Activated B cell treated with CpG ODN at 0.5 μM for 24 hours (primary cell): ENCODE measurements at regions not wholly inside any gene's neighbourhood (a gene's known extent, or its start where the extent isn't known, plus 50 kb on each side); places are given as distances from the start of the nearest gene placed in this dataset.

Experiments used
- ATAC-seq: fragments of 200-7000 bp; cut with Tn5 transposase; one replicate; pipeline ENCODE4 v1.10.0; 2021; ENCODE audit warnings: low read depth, mild to moderate bottlenecking, moderate library complexity
- CTCF ChIA-PET: fragments of 350-600 bp; sonication (Branson Sonifier 250); formaldehyde crosslinking; loops from one replicate; lab custom pipeline; 2021; ENCODE audit warnings: antibody characterized with exemption; lab: Charles Lee
- POLR2A ChIA-PET: fragments of 350-600 bp; sonication (Branson Sonifier 250); formaldehyde crosslinking; loops from one replicate; lab custom pipeline; 2021; ENCODE audit warnings: antibody characterized with exemption; lab: Charles Lee
- DNase-seq: peaks from one replicate; pipeline ENCODE4 v3.0.0; 2022
- H3K27ac Mint-ChIP-seq: one replicate; pipeline ENCODE4 v1.8.0; 2020; ENCODE audit warnings: mixed read lengths
- H3K27me3 Mint-ChIP-seq: one replicate; pipeline ENCODE4 v1.8.0; 2021; ENCODE audit warnings: mixed read lengths
- H3K36me3 Mint-ChIP-seq: one replicate; pipeline ENCODE4 v1.8.0; 2021; ENCODE audit warnings: low read depth, mixed read lengths
- H3K4me1 Mint-ChIP-seq: one replicate; pipeline ENCODE4 v1.8.0; 2021; ENCODE audit warnings: mixed read lengths
- H3K4me3 Mint-ChIP-seq: one replicate; pipeline ENCODE4 v1.8.0; 2020; ENCODE audit warnings: mild to moderate bottlenecking, mixed read lengths
- H3K9me3 Mint-ChIP-seq: one replicate; pipeline ENCODE4 v1.8.0; 2020; ENCODE audit warnings: mixed read lengths
- intact Hi-C: fragments of 100-400 bp; cut with micrococcal nuclease; formaldehyde crosslinking; loops from one replicate; pipeline ENCODE4 v1.15.1; 2024
- TF ChIP-seq, protein P1 (sequence below): fragments of 200-600 bp; IDR thresholded peaks from one replicate; pipeline ENCODE4 v1.8.0; 2022; ENCODE audit warnings: antibody characterized with exemption, mild to moderate bottlenecking

DNA sequence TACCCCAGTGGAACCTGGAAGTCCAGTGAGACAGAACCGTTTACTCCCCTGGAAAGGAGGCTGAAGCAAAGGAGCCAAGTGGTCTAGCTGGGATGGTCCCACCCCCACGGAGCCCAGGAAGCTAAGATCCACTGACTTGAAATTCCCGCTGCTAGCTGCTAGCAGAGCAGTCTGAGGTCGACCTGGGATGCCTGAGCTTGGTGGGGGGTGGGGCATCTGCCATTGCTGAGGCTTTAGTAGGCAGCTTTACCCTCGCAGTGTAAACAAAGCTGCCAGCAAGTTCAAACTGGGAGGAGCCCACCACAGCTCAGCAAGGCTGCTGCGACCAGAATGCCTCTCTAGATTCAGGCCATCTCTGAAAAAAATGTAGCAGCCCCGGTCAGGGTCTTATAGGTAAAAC is 437.0 kb downstream of the SUCLA2 start:
- Mint-ChIP-seq H3K4me3 (no peak overlapping the region), H3K4me1 (no peaks in the 10 kb centered on the region), H3K36me3 (no peaks in the 10 kb centered on the region), H3K27me3 (peaks cover 3% of the 10 kb centered on the region), H3K9me3 (peaks cover 15% of the 10 kb centered on the region), H3K27ac (no peak overlapping the region)
- no peak for DNase-seq
- intact Hi-C loops, result no loop called here
- ChIA-PET CTCF (no interaction called here), POLR2A (no interaction called here)
- TF ChIP-seq, protein P1, sequence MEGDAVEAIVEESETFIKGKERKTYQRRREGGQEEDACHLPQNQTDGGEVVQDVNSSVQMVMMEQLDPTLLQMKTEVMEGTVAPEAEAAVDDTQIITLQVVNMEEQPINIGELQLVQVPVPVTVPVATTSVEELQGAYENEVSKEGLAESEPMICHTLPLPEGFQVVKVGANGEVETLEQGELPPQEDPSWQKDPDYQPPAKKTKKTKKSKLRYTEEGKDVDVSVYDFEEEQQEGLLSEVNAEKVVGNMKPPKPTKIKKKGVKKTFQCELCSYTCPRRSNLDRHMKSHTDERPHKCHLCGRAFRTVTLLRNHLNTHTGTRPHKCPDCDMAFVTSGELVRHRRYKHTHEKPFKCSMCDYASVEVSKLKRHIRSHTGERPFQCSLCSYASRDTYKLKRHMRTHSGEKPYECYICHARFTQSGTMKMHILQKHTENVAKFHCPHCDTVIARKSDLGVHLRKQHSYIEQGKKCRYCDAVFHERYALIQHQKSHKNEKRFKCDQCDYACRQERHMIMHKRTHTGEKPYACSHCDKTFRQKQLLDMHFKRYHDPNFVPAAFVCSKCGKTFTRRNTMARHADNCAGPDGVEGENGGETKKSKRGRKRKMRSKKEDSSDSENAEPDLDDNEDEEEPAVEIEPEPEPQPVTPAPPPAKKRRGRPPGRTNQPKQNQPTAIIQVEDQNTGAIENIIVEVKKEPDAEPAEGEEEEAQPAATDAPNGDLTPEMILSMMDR, result no peak
- ATAC-seq, result no peak

DNA sequence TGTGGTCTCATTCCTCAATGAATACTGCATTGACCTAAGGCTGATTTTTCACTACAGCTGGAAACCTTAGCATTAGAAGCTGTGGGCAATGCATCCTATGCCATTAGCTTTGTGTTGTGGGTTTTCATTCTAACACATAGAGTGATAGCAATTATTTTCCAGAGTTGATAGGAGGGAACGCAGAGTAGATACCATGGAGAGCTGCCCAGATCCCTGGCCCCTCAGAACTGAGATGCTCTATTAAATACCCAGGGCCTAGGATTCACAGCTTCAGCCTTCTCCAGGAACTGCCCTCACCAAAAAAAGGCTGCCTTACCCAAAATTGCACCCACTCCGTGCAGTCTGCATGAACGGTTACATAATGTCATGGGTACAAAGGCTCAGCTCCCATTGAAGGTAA is 444.4 kb downstream of the SUCLA2 start:
- Mint-ChIP-seq H3K36me3 (no peaks in the 10 kb centered on the region), H3K9me3 (no peaks in the 10 kb centered on the region), H3K4me3 (no peak overlapping the region), H3K4me1 (no peaks in the 10 kb centered on the region), H3K27me3 (no peaks in the 10 kb centered on the region), H3K27ac (no peak overlapping the region)
- DNase-seq, result no peak
- ChIA-PET POLR2A (no interaction called here), CTCF (no interaction called here)
- TF ChIP-seq, protein P1, result no peak
- intact Hi-C loops, result no loop called here
- ATAC-seq, result no peak

DNA sequence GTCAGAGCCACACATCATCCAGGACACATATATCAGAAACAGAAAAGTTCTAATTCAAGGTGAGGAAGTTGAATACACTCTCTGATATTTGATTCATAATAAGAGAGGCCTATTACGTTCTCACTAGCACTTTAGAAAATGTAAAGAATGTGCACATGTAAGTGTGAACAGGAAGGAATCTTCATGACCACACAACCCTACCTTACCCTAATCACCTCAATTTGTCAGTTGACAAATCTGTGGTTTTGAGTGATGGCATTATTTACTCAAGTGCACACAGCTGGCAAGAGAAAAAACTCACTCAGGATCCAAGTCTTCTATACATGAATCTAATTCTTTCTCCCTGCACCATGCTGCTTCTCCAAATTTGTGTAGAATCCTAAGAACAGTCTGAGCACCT is 445.8 kb downstream of the SUCLA2 start:
- H3K27ac Mint-ChIP-seq, result no peak overlapping the region
- no peaks in the 10 kb centered on the region for H3K36me3 Mint-ChIP-seq
- ChIA-PET CTCF (no interaction called here), POLR2A (no interaction called here)
- DNase-seq (no peak), ATAC-seq (no peak)
- TF ChIP-seq, protein P1, result no peak
- no peaks in the 10 kb centered on the region for H3K4me1 Mint-ChIP-seq
- H3K9me3 Mint-ChIP-seq, result no peaks in the 10 kb centered on the region
- H3K4me3 Mint-ChIP-seq, result no peak overlapping the region
- peaks cover 1% of the 10 kb centered on the region for H3K27me3 Mint-ChIP-seq
- intact Hi-C loops, result no loop called here

DNA sequence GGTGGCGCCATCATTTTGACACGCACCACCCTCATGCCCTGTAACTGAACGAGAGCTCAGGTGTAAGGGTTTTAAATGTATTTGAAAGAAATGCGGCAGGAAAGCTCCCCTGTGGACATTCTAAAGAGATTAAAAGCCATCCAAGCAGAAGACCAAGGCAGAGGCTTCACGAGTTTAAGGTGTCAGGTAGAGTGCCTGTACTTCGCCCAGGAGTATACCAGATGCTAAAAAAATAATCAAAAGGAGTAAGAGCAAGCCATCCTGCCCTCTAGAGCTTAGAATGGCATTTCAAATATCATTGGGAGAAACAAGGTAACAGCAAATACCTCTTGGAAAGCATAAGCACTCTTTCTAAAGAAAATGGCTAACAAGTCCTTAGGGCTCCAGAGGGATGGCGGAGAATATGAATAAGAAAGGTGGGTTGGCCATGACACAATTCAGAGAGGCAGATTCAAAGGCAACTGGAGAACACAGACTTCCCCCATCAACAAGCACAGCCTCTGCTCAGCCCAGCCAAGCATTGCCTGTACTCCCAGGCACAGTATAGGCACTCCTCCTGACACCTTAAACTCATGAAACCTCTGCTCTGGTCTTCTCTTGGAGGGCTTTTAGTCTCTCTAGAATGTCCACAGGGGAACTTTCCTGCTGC is 447.6 kb downstream of the SUCLA2 start:
- Mint-ChIP-seq H3K4me1 (no peaks in the 10 kb centered on the region), H3K27me3 (peaks cover 1% of the 10 kb centered on the region), H3K27ac (no peak overlapping the region), H3K9me3 (no peaks in the 10 kb centered on the region), H3K4me3 (no peak overlapping the region), H3K36me3 (no peaks in the 10 kb centered on the region)
- TF ChIP-seq, protein P1, result no peak
- ChIA-PET POLR2A (no interaction called here), CTCF (no interaction called here)
- DNase-seq (no peak), ATAC-seq (no peak)
- intact Hi-C loops, result no loop called here

DNA sequence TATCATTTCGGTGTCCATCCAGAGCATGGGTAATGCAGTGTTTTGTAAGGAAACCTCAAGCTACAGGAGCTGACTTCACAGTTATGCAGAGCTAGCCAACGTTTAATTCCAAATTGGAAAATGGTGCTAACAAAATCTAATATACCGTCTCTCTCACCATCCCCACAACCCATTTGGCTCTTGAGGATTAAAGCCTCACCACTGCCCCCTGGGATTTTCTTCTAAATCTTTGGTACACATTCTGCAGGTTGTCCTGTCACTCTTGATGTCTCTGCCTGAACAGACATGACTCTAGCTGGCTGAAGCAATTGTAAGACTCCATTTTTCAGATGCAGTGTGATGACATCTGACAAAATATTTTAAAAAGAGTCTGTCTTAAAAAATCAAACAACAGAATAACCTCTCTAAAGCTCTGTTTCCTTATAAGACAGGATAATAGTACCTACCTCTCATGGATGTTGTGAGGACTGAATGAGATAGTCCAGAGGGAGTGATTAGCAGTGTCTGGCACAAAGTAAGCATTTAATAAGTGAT is 451.8 kb downstream of the SUCLA2 start:
- Mint-ChIP-seq H3K27me3 (peaks cover 1% of the 10 kb centered on the region), H3K4me1 (no peaks in the 10 kb centered on the region), H3K36me3 (no peaks in the 10 kb centered on the region), H3K4me3 (no peak overlapping the region), H3K9me3 (no peaks in the 10 kb centered on the region), H3K27ac (no peak overlapping the region)
- TF ChIP-seq, protein P1, result no peak
- DNase-seq (no peak), ATAC-seq (no peak)
- intact Hi-C loops, result no loop called here
- ChIA-PET POLR2A (no interaction called here), CTCF (no interaction called here)
